HepG2 (cell line): ENCODE measurements at regions not wholly inside any gene's neighbourhood (a gene's known extent, or its start where the extent isn't known, plus 50 kb on each side); places are given as distances from the start of the nearest gene placed in this dataset.

Source experiments
- BCL6 ChIP-seq: IDR thresholded peaks from 2 replicates; pipeline ENCODE4 v1.6.1; 2016; ENCODE audit warnings: missing genetic modification reagents, missing compliant biosample characterization
- FIP1L1 ChIP-seq: fragments of 200-400 bp; formaldehyde crosslinking; IDR thresholded peaks from 2 replicates; pipeline ENCODE4 v1.6.1; 2018; ENCODE audit warnings: low read depth, mild to moderate bottlenecking, low read length, moderate library complexity, borderline replicate concordance; ENCODE audit not compliant: insufficient read depth
- FOSL2 ChIP-seq: sonication (generic); formaldehyde crosslinking; IDR thresholded peaks from 2 replicates; pipeline ENCODE4 v1.4.0; 2020; ENCODE audit warnings: missing genetic modification reagents
- FOXA3 ChIP-seq: IDR thresholded peaks from 2 replicates; pipeline ENCODE4 v1.6.1; 2016; ENCODE audit warnings: missing genetic modification reagents, missing compliant biosample characterization
- IRF2 ChIP-seq: IDR thresholded peaks from 2 replicates; pipeline ENCODE4 v1.6.1; 2018; ENCODE audit warnings: missing genetic modification reagents, missing compliant biosample characterization
- KAT7 ChIP-seq: IDR thresholded peaks from 2 replicates; pipeline ENCODE4 v1.6.1; 2018; ENCODE audit warnings: borderline replicate concordance, missing compliant biosample characterization
- MXD4 ChIP-seq: IDR thresholded peaks from 2 replicates; pipeline ENCODE4 v1.6.1; 2016; ENCODE audit warnings: mild to moderate bottlenecking, missing biosample characterization, missing genetic modification reagents
- MXI1 ChIP-seq: IDR thresholded peaks from 3 replicates; pipeline ENCODE4 v1.6.1; 2012; ENCODE audit warnings: low read depth, low read length, inconsistent platforms, borderline replicate concordance
- MYNN ChIP-seq: sonication (generic); formaldehyde crosslinking; IDR thresholded peaks from 2 replicates; pipeline ENCODE4 v1.4.0; 2020; ENCODE audit warnings: mild to moderate bottlenecking, low read depth, missing genetic modification reagents
- ONECUT2 ChIP-seq: sonication (generic); formaldehyde crosslinking; IDR thresholded peaks from 2 replicates; pipeline ENCODE4 v1.4.0; 2020; ENCODE audit warnings: missing genetic modification reagents
- PHF8 ChIP-seq: sonication (generic); formaldehyde crosslinking; IDR thresholded peaks from 2 replicates; pipeline ENCODE4 v1.5.0; 2020; ENCODE audit warnings: missing genetic modification reagents
- RAD21 ChIP-seq: fragments of 450-650 bp; formaldehyde crosslinking; IDR thresholded peaks from 2 replicates; pipeline ENCODE4 v1.5.0; 2020; ENCODE audit warnings: mild to moderate bottlenecking
- TCF7 ChIP-seq: sonication (generic); IDR thresholded peaks from 2 replicates; pipeline ENCODE4 v1.6.1; 2016; ENCODE audit warnings: antibody characterized with exemption, low read depth
- TCF7L2 ChIP-seq: IDR thresholded peaks from 2 replicates; pipeline ENCODE4 v1.6.1; 2011; ENCODE audit warnings: mild to moderate bottlenecking, low read depth, low read length, moderate library complexity
- ZKSCAN1 ChIP-seq: fragments of 150-350 bp; IDR thresholded peaks from 2 replicates; pipeline ENCODE4 v1.6.1; 2014; ENCODE audit warnings: low read length
- ZNF160 ChIP-seq: sonication (generic); formaldehyde crosslinking; IDR thresholded peaks from 2 replicates; pipeline ENCODE4 v1.8.0; 2022; ENCODE audit warnings: mild to moderate bottlenecking, inconsistent platforms, missing genetic modification reagents
- ZNF260 ChIP-seq: sonication (generic); formaldehyde crosslinking; IDR thresholded peaks from 2 replicates; pipeline ENCODE4 v1.4.0; 2020; ENCODE audit warnings: missing genetic modification reagents, low read depth, mild to moderate bottlenecking, borderline replicate concordance
- ZNF263 ChIP-seq: sonication (generic); formaldehyde crosslinking; IDR thresholded peaks from 2 replicates; pipeline ENCODE4 v1.4.0; 2020; ENCODE audit warnings: missing genetic modification reagents
- ZNF761 ChIP-seq: sonication (generic); formaldehyde crosslinking; conservative IDR thresholded peaks from 2 replicates; pipeline ENCODE4 v1.4.0; 2020; ENCODE audit warnings: mild to moderate bottlenecking, missing genetic modification reagents
- ZNF773 ChIP-seq: sonication (generic); formaldehyde crosslinking; IDR thresholded peaks from 2 replicates; pipeline ENCODE4 v1.4.0; 2020; ENCODE audit warnings: missing genetic modification reagents, borderline replicate concordance
- ZNF781 ChIP-seq: sonication (generic); formaldehyde crosslinking; IDR thresholded peaks from 2 replicates; pipeline ENCODE4 v1.5.1; 2020; ENCODE audit warnings: borderline replicate concordance, mild to moderate bottlenecking, missing genetic modification reagents; ENCODE audit errors: not compliant biosample characterization
- TF ChIP-seq, protein P1 (sequence below): sonication (generic); formaldehyde crosslinking; IDR thresholded peaks from 2 replicates; pipeline ENCODE4 v1.9.0; 2022; ENCODE audit warnings: low read depth, missing genetic modification reagents

DNA sequence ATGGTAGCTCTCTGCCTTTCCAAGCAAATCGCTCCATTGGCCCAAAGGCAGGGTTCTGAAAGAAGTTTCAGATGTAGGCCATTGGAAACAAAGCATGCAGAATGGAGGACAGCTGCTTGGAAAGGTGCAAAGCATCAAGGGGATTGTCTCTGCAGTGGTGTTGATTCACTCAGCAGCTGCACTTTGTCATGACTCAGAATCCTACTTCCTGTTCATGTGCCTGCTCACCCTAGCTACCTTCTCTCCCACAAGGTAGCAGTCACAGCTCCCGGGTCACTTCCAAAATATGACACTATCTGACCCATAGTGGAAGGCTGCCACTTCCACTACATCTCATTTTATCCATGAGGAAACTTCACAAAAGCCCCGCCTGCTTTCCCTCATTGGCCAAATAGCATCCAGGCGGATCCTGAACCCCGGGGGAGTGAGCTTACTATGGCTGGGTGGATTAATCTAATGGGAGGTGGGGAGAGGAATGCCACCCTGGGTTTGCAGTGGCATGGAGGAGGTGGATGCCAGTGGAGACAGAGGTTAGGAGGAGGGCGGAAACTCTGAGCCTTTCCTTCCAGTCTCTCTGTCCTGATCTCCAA is 74.7 kb upstream of the NKD1 start (continued):
- TF ChIP-seq KAT7 (CRISPR knock-in tag) (no peak), ONECUT2 (CRISPR knock-in tag) (no peak), MXD4 (CRISPR knock-in tag) (no peak), RAD21 (CRISPR knock-in tag) (no peak), ZNF781 (no peak), ZNF761 (no peak), ZKSCAN1 (no peak), ZNF260 (CRISPR knock-in tag) (no peak), PHF8 (CRISPR knock-in tag) (no peak), FOXA3 (peak; percentile 25; the same call in 1 of the 2 replicates), IRF2 (CRISPR knock-in tag) (no peak), BCL6 (no peak), FOSL2 (peak; percentile 75), TCF7 (peak; percentile 9; the same call in 1 of the 2 replicates), ZNF263 (CRISPR knock-in tag) (no peak), MXI1 (no peak), MYNN (no peak), FIP1L1 (no peak), ZNF160 (no peak), TCF7L2 (no peak), ZNF773 (CRISPR knock-in tag) (no peak)
- TF ChIP-seq, protein P1, sequence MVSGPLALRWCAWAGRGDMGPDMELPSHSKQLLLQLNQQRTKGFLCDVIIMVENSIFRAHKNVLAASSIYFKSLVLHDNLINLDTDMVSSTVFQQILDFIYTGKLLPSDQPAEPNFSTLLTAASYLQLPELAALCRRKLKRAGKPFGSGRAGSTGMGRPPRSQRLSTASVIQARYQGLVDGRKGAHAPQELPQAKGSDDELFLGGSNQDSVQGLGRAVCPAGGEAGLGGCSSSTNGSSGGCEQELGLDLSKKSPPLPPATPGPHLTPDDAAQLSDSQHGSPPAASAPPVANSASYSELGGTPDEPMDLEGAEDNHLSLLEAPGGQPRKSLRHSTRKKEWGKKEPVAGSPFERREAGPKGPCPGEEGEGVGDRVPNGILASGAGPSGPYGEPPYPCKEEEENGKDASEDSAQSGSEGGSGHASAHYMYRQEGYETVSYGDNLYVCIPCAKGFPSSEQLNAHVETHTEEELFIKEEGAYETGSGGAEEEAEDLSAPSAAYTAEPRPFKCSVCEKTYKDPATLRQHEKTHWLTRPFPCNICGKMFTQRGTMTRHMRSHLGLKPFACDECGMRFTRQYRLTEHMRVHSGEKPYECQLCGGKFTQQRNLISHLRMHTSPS (CRISPR knock-in tag) = no peak
